ENCODE measurements at regions not wholly inside any gene's neighbourhood (a gene's known extent, or its start where the extent isn't known, plus 50 kb on each side); places are given as distances from the start of the nearest gene placed in this dataset.

- TF ChIP-seq CTCF (IDR thresholded peaks at IDR 0.05; ENCODE audit: low read depth, low read length, poor library complexity, severe bottlenecking) (no peak), EZH2phosphoT487 (IDR thresholded peaks at IDR 0.05; ENCODE audit: borderline replicate concordance, low read length) (no peak)
These were observed 240.6 kb upstream of the NAALADL2 start for GRCh38 chr3:174618368-174619080.
